Heart left ventricle (tissue), 16 donors: ENCODE measurements at regions not wholly inside any gene's neighbourhood (a gene's known extent, or its start where the extent isn't known, plus 50 kb on each side); places are given as distances from the start of the nearest gene placed in this dataset.

Experiments used
- ATAC-seq, 4 donors: fragments of 200-7000 bp; cut with Tn5 transposase; one replicate each; pipeline ENCODE4 v1.9.1; 2020 to 2022; ENCODE audit warnings: moderate library complexity in 4 of 4, mild to moderate bottlenecking in 3 of 4, moderate number of reproducible peaks in 1 of 4
- DNase-seq, 5 donors: peaks; one replicate each; pipeline ENCODE4 v3.0.0-alpha.2; 2020
- H3K27ac ChIP-seq, 12 donors: fragments of 200-600 bp; sonication (generic) in 4 of 12; one replicate each; pipeline versions ENCODE4 v1.5.0 to v1.8.0; 2016 to 2022; ENCODE audit warnings: mild to moderate bottlenecking in 2 of 12
- H3K27me3 ChIP-seq, 9 donors: fragments of 200-600 bp; sonication (generic) in 2 of 9; one replicate each; pipeline versions ENCODE4 v1.5.1 to v1.8.0; 2016 to 2022; ENCODE audit warnings: mild to moderate bottlenecking in 3 of 9
- H3K36me3 ChIP-seq, 9 donors: fragments of 200-600 bp; sonication (generic) in 2 of 9; one replicate each; pipeline versions ENCODE4 v1.5.0 to v1.8.0; 2018 to 2022; ENCODE audit warnings: mild to moderate bottlenecking in 2 of 9
- H3K4me1 ChIP-seq, 12 donors: fragments of 200-600 bp; sonication (generic) in 4 of 12; one replicate each; pipeline versions ENCODE4 v1.5.0 to v1.8.0; 2016 to 2022; ENCODE audit warnings: mild to moderate bottlenecking in 3 of 12
- H3K4me3 ChIP-seq, 12 donors: fragments of 200-600 bp; sonication (generic) in 4 of 12; one replicate each; pipeline versions ENCODE4 v1.5.0 to v1.8.0; 2017 to 2022; ENCODE audit warnings: mild to moderate bottlenecking in 9 of 12, moderate library complexity in 4 of 12
- H3K9me3 ChIP-seq, 12 donors: fragments of 200-600 bp; sonication (generic) in 4 of 12; one replicate each; pipeline versions ENCODE4 v1.5.0 to v1.8.0; 2016 to 2022; ENCODE audit warnings: mild to moderate bottlenecking in 1 of 12
- POLR2A ChIP-seq, 2 donors: fragments of 450-650 bp; IDR thresholded peaks; one replicate each; pipeline ENCODE4 v1.6.1; 2017; ENCODE audit warnings: antibody characterized with exemption in 2 of 2, mild to moderate bottlenecking in 2 of 2, moderate library complexity in 2 of 2
- WGBS, 4 donors: extraction: QIAGEN DNeasy Blood & Tissue Kit in 2 of 4; methylation state at CpG; one replicate each; pipeline versions ENCODE4 v1.1.5 to v1.1.7; 2013 to 2018; 5-methylcytosine and 5-hydroxymethylcytosine counted together
- intact Hi-C, 10 donors: fragments of 100-400 bp; cut with DNase I; formaldehyde crosslinking; loops; one replicate each; pipeline versions ENCODE4 v1.11.1 to v1.14.2; 2022
- TF ChIP-seq, protein P1 (sequence below), 12 donors: fragments of 200-600 bp; sonication (generic) in 4 of 12; IDR thresholded peaks; one replicate each; pipeline versions ENCODE4 v1.5.0 to v1.8.0; 2018 to 2022; ENCODE audit warnings: antibody characterized with exemption in 12 of 12, mild to moderate bottlenecking in 5 of 12
- donor health status: ischemic (EF 13 %, LVEDD 7.1; RV severe dilation, severe dysfunction).
- donor health status: healthy with polysubstance abuse.
- donor health status: DM: no; HTN: yes; CAD: no.
- donor health status: DM: no; HTN: no; CAD: no.
- donor health status: ischemic (EF 25% LVEDD 6.9; RV normal size, moderate dysfunction).
- donor health status: ischemic (EF 25% LVEDD 5.7; RV mildly dilated, moderate dysfunction).
- donor health status: healthy.
- donor health status: DM: yes; HTN: yes; CAD: no.
- donor health status: ischemic (EF 35%, LVEDD 5.7; RV mildly dilated, moderate dysfunction).
- donor health status: nonischemic (EF 11% LVEDD 7.7; RV severe dilation, severe dysfunction).
- donor health status: DM: yes; HTN: yes; CAD: no.
- donor health status: PGD.
- donor health status: ischemic (EF 29% LVEDD 5.4; RV normal size, mild dysfunction).
- donor health status: nonischemic (EF 23%, LVEDD 6.1; RV moderate dilation, normal function).

DNA sequence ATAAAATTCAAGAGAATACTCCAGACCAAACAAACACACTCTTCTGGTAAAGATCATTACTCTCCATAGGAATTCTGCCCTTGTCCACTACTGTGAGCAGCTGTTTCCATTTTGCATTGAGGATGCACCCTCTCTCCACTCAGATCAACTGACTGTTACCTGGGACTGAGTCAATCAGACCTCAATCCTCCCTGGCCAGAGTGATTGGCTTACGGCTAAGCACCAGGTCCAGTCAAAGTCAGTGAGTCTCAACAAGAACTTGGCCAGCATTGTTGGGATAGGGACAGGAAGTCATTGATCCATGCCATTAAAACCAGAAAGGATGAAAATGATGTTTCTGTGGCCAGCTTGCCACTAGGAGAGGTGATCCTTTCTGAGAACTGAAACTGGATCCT lies 79.7 kb downstream of the WNT5A start:
- Histone ChIP-seq H3K9me3 (peaks cover 0 to 17% (median 3%) of the 10 kb centered on the region in 12 donors), H3K27ac (no peak overlapping the region), H3K4me1 (no peaks in the 10 kb centered on the region), H3K4me3 (no peak overlapping the region), H3K36me3 (no peaks in the 10 kb centered on the region), H3K27me3 (peaks cover 0 to 4% (median 0%) of the 10 kb centered on the region in 9 donors)
- DNase-seq (no peak), ATAC-seq (no peak)
- TF ChIP-seq, protein P1, sequence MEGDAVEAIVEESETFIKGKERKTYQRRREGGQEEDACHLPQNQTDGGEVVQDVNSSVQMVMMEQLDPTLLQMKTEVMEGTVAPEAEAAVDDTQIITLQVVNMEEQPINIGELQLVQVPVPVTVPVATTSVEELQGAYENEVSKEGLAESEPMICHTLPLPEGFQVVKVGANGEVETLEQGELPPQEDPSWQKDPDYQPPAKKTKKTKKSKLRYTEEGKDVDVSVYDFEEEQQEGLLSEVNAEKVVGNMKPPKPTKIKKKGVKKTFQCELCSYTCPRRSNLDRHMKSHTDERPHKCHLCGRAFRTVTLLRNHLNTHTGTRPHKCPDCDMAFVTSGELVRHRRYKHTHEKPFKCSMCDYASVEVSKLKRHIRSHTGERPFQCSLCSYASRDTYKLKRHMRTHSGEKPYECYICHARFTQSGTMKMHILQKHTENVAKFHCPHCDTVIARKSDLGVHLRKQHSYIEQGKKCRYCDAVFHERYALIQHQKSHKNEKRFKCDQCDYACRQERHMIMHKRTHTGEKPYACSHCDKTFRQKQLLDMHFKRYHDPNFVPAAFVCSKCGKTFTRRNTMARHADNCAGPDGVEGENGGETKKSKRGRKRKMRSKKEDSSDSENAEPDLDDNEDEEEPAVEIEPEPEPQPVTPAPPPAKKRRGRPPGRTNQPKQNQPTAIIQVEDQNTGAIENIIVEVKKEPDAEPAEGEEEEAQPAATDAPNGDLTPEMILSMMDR (IDR thresholded peaks at IDR 0.05) = no peak
- TF ChIP-seq POLR2A (IDR thresholded peaks at IDR 0.05) = no peak
- intact Hi-C loops = no loop called here
- whole genome bisulfite sequencing, 4 donors = 93 to 100% (median 94%) methylated on average over 1 of the region's 1 CpG

DNA sequence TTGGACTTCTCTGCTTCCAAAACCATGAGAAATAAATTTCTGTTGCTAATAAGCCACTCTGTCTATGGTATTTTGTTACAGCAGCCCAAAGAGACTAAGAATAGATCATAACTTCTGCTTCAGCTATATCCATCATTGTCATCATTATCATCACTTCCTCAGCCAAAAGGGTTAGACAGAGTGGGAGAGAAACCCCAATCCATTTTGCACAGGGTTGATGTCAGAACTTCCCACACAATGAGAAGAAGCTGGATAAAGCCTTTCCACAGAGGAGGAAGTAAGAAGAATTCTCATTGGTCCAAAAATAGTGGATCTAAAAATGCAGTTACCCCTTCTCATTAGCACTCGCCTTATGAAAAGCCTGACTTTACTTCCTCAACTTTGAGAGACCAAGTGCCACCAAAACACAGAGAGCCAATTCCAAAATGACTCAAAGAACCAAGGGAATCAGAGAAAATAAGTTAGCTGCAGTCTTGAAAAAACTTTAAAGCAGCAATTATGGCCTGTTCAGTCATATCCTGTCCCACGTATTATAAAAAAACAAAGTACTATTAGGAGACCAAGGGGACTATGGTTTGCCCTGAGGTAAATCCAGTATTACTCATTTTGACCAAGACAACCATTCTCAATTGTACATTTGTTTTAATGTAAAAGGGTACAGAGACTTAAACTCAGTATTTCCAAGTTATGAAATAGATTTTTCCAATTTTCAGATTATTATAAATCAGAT lies 80.2 kb downstream of the WNT5A start:
- H3K4me3 ChIP-seq = no peak overlapping the region
- H3K9me3 ChIP-seq = peaks cover 0 to 17% (median 3%) of the 10 kb centered on the region in 12 donors
- peaks cover 0 to 4% (median 0%) of the 10 kb centered on the region in 9 donors for H3K27me3 ChIP-seq
- no peak overlapping the region for H3K27ac ChIP-seq
- 57 to 78% (median 62%) methylated on average over 2 of the region's 2 CpGs for WGBS, 4 donors
- DNase-seq (no peak), ATAC-seq (no peak)
- no peak for TF ChIP-seq POLR2A (IDR thresholded peaks at IDR 0.05)
- TF ChIP-seq, protein P1 (IDR thresholded peaks at IDR 0.05) = no peak
- H3K36me3 ChIP-seq = no peaks in the 10 kb centered on the region
- H3K4me1 ChIP-seq = no peaks in the 10 kb centered on the region
- intact Hi-C loops = no loop called here

DNA sequence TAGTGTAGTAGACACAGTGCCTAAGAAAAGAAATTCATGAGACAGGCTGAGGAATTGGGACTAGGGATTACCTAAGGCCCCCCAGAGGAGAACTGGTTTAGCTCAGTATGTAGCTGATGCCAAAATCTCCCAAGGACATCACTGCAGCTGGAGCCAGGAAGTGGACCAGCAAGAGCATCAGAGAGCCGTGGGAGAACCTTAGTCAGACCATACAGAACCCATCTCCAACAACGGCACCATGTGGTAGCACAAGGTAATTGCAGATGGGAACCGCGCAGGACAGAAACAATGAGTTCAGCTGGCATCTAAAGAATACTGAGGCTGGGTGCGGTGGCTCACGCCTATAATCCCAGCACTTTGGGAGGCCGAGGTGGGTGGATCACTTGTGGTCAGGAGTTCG lies 81.7 kb downstream of the WNT5A start:
- no peaks in the 10 kb centered on the region for H3K4me1 ChIP-seq
- TF ChIP-seq POLR2A (IDR thresholded peaks at IDR 0.05) = no peak
- TF ChIP-seq, protein P1 (IDR thresholded peaks at IDR 0.05) = peak in 3 of 12 donors; percentile 14 to 25 (median 18)
- intact Hi-C loops = no loop called here
- peaks cover 0 to 17% (median 3%) of the 10 kb centered on the region in 12 donors for H3K9me3 ChIP-seq
- 33 to 50% (median 42%) methylated on average over 8 of the region's 8 CpGs for WGBS, 4 donors
- H3K27me3 ChIP-seq = peaks cover 0 to 4% (median 0%) of the 10 kb centered on the region in 9 donors
- no peak overlapping the region for H3K27ac ChIP-seq
- H3K4me3 ChIP-seq = no peak overlapping the region
- ATAC-seq (no peak), DNase-seq (no peak)
- H3K36me3 ChIP-seq = no peaks in the 10 kb centered on the region

DNA sequence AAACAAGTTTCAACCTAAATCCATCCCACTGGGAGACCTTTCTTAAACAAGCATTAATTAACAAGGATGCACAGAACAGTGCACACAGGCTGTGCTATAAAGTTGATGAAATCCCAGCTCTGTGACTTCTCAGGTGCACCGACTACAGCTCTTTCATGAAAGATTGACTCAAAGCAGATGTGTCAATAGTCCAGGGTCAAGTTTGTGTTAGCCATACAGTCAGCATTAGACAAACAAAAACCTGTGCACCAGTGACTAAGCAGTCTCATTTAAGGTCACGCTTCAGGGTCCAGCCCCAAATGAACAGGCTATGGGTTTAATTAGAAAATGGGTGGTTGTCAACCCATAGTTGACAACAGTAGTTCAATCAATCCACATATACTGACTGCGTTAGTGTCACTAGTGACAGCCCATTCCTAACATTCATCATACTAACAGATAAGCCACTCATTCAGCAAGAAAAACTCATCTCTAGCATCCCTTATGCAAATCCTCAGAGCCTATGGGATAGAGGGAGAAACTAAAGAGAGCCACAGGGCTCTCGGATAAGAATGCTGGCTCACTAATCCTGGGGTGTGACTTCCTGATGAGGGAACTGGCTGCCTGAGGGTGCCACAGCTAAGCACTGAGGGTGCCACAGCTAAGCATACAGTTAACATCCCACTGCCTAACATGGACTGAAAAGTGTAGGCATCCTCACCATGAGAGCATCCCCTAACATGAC lies 84.1 kb downstream of the WNT5A start:
- Histone ChIP-seq H3K9me3 (peaks cover 0 to 17% (median 3%) of the 10 kb centered on the region in 12 donors), H3K27me3 (no peaks in the 10 kb centered on the region), H3K4me3 (no peak overlapping the region), H3K27ac (no peak overlapping the region), H3K36me3 (no peaks in the 10 kb centered on the region), H3K4me1 (no peaks in the 10 kb centered on the region)
- DNase-seq (no peak), ATAC-seq (no peak)
- intact Hi-C loops = no loop called here
- WGBS, 4 donors = 67 to 79% (median 70%) methylated on average over 4 of the region's 4 CpGs
- no peak for TF ChIP-seq POLR2A (IDR thresholded peaks at IDR 0.05)
- TF ChIP-seq, protein P1 (IDR thresholded peaks at IDR 0.05) = no peak
